Psoas muscle (tissue), 7 donors: ENCODE measurements at regions not wholly inside any gene's neighbourhood (a gene's known extent, or its start where the extent isn't known, plus 50 kb on each side); places are given as distances from the start of the nearest gene placed in this dataset.

ENCODE experiments used
- ATAC-seq, 4 donors: fragments of 200-7000 bp; cut with Tn5 transposase; one replicate each; pipeline ENCODE4 v1.9.1; 2020; ENCODE audit warnings: moderate library complexity in 3 of 4, mild to moderate bottlenecking in 2 of 4
- DNase-seq, 2 donors: peaks; one replicate each; pipeline ENCODE4 v3.0.0-alpha.2; 2020
- H3K27ac ChIP-seq: fragments of 200-600 bp; one replicate; pipeline ENCODE4 v1.8.0; 2022
- H3K27me3 ChIP-seq, 3 donors: fragments of 200-600 bp in 1 of 3; one replicate each; pipeline versions ENCODE4 v1.6.1 to v1.8.0; 2013 to 2022; ENCODE audit warnings: low read length in 2 of 3, mild to moderate bottlenecking in 2 of 3, moderate library complexity in 1 of 3; ENCODE audit not compliant: insufficient read depth in 3 of 3
- H3K36me3 ChIP-seq, 2 donors: fragments of 200-600 bp in 1 of 2; one replicate each; pipeline versions ENCODE4 v1.6.1 to v1.8.0; 2013 to 2022; ENCODE audit warnings: low read depth in 1 of 2, mild to moderate bottlenecking in 1 of 2, moderate library complexity in 1 of 2; ENCODE audit not compliant: insufficient read depth in 1 of 2
- H3K4me1 ChIP-seq: fragments of 200-600 bp; one replicate; pipeline ENCODE4 v1.8.0; 2022
- H3K4me3 ChIP-seq: fragments of 200-600 bp; one replicate; pipeline ENCODE4 v1.8.0; 2022; ENCODE audit warnings: mild to moderate bottlenecking
- H3K9me3 ChIP-seq: fragments of 200-600 bp; one replicate; pipeline ENCODE4 v1.8.0; 2022
- WGBS, 3 donors: extraction: QIAGEN DNeasy Blood & Tissue Kit; methylation state at CpG; one replicate each; pipeline versions ENCODE4 v1.1.6 to v1.1.7; 2013; 5-methylcytosine and 5-hydroxymethylcytosine counted together
- intact Hi-C, 2 donors: fragments of 100-400 bp; cut with DNase I; formaldehyde crosslinking; loops; one replicate each; pipeline versions ENCODE4 v1.11.0 to v1.14.2; 2022
- TF ChIP-seq, protein P1 (sequence below): fragments of 200-600 bp; IDR thresholded peaks from one replicate; pipeline ENCODE4 v1.8.0; 2022; ENCODE audit warnings: antibody characterized with exemption
- donor health status: healthy with polysubstance abuse.
- donor health status: DM: no; HTN: no; CAD: no; lungs with moderate emphysema.
- donor health status: Bipolar disorder and iron deficiency.
- donor health status: healthy.
- donor health status: DM: yes; HTN: yes; CAD: no.
- donor health status: DM: no; HTN: no; CAD: no.
- donor health status: DM: yes; HTN: yes; CAD: no.

DNA sequence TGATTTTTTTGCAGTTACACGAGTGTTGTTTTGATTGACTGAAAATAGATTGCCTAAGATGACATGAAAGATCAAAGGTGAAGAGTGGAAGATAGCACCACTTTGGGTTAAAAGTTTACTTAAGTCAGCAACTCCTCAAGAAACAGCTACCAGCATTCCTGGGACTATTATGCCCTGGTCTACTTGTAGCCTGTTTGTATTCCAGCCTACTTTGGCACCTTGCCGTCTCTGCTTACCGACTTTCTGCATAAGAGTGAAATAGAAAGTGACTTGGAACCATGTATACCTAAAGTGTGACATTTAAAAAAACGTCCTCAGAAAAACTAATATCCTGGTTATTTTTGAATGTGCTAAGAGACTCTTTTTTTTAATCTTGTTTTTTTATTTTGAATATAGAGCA lies 631.5 kb upstream of the PTBP2 start:
- no peak overlapping the region for H3K4me3 ChIP-seq
- no peaks in the 10 kb centered on the region for H3K4me1 ChIP-seq
- TF ChIP-seq, protein P1, sequence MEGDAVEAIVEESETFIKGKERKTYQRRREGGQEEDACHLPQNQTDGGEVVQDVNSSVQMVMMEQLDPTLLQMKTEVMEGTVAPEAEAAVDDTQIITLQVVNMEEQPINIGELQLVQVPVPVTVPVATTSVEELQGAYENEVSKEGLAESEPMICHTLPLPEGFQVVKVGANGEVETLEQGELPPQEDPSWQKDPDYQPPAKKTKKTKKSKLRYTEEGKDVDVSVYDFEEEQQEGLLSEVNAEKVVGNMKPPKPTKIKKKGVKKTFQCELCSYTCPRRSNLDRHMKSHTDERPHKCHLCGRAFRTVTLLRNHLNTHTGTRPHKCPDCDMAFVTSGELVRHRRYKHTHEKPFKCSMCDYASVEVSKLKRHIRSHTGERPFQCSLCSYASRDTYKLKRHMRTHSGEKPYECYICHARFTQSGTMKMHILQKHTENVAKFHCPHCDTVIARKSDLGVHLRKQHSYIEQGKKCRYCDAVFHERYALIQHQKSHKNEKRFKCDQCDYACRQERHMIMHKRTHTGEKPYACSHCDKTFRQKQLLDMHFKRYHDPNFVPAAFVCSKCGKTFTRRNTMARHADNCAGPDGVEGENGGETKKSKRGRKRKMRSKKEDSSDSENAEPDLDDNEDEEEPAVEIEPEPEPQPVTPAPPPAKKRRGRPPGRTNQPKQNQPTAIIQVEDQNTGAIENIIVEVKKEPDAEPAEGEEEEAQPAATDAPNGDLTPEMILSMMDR: no peak
- no peaks in the 10 kb centered on the region for H3K9me3 ChIP-seq
- H3K36me3 ChIP-seq: no peaks in the 10 kb centered on the region
- WGBS, 3 donors: 70 to 74% (median 73%) methylated on average over 4 of the region's 4 CpGs
- no peaks in the 10 kb centered on the region for H3K27me3 ChIP-seq
- DNase-seq: no peak
- intact Hi-C loops: no loop called here
- ATAC-seq: no peak
- no peak overlapping the region for H3K27ac ChIP-seq

DNA sequence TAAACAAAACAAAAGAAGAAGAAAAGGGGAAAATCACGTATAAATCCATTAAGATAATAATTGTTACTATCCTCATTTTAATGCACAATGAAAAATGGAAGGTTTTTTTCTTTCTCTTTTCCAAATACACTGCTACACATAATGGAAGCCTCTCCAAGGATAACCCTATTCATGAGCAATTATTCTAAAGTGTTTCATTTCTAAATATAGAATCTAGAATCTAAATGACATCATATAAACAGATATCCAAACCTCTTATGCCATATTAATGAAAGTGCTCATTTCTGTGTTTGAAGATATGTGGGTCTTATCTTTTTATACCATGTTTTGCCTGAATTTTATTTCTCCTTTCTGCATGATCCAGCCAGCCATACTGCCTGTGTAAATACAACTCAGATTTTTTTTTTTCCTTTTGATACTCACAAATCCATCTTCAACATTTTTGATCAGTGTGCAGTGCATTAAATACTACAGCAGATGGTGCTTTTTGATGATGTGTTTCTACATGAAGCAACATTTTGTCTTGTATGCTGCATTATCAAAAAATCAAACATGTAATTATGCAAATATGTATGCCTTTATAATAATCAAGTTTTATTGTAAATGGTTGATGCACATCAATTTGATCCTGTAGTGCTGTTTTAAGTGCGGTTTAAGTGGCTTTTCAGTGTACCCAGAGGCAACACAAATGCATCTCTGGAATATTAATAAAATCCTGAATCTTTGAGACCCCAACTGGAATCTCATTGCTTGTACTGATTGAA lies 625.6 kb upstream of the PTBP2 start:
- Histone ChIP-seq H3K36me3 (no peaks in the 10 kb centered on the region), H3K9me3 (no peaks in the 10 kb centered on the region), H3K27me3 (no peaks in the 10 kb centered on the region), H3K4me1 (no peaks in the 10 kb centered on the region), H3K4me3 (no peak overlapping the region), H3K27ac (no peak overlapping the region)
- ATAC-seq: no peak
- WGBS, 3 donors: 78 to 85% (median 80%) methylated on average over 2 of the region's 2 CpGs
- no peak for DNase-seq
- TF ChIP-seq, protein P1: no peak
- intact Hi-C loops: no loop called here

DNA sequence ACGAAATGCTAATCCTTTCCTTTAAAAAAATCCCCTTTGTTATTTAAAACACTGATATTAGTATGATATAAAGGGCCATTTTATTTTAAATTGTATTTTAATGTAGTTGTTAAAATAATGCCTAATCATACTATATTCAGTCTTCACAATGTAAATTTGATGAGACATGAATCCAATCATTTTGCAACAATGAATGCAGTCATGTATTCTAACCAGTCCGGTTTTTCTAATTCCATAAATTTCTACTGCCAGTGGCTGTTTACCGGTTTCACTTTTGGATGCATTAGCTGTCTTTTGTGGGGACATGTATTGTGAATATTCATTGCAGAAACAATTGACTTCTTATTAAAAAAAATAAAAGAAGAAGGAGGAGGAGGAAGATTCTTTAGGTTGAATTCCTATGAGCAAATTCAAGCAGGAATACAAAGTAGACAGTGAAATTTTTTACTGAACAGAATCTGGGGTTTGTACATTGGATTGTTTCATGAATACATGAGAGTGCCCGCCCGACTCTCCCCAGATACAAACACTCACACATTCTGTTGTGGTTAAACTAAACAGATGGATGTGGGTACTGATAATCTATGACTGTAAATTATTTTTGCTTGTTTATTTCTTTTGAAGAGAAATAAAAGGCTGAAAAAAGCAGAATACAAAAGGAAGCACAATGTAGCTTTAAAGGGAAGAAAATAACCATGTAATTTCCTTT lies 624.8 kb upstream of the PTBP2 start:
- WGBS, 3 donors: 75 to 82% (median 76%) methylated on average over 5 of the region's 5 CpGs
- ATAC-seq: no peak
- intact Hi-C loops: no loop called here

DNA sequence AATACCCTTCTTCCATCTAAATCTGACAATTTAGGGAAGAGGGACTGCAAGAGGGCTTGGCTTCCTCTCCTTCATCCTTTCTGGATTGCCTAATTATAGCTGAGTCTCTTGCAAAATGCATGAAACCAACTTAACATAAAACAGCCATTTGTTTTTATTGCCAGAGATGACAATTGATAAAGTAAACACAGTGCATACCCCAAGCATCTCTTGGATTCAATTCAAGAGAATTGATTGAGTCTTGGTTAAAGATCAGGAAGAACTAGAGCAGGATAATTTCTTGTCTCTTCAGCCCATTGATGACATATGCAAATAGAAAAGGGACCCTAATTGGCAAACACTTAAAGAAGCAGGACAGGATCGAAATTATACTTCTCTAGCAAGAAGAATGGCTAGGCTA lies 617.1 kb upstream of the PTBP2 start:
- Histone ChIP-seq H3K4me3 (no peak overlapping the region), H3K4me1 (no peaks in the 10 kb centered on the region), H3K27me3 (no peaks in the 10 kb centered on the region), H3K36me3 (no peaks in the 10 kb centered on the region), H3K27ac (no peak overlapping the region), H3K9me3 (no peaks in the 10 kb centered on the region)
- intact Hi-C loops: no loop called here
- TF ChIP-seq, protein P1: no peak
- DNase-seq: no peak
- 53 to 57% (median 54%) methylated on average over 1 of the region's 1 CpG for WGBS, 3 donors
- ATAC-seq: no peak

More for the DNA sequence above, 624.8 kb upstream of the PTBP2 start:
- no peaks in the 10 kb centered on the region for H3K27me3 ChIP-seq
- TF ChIP-seq, protein P1: no peak
- no peak for DNase-seq
- no peak overlapping the region for H3K27ac ChIP-seq
- no peaks in the 10 kb centered on the region for H3K4me1 ChIP-seq
- H3K4me3 ChIP-seq: no peak overlapping the region
- H3K36me3 ChIP-seq: no peaks in the 10 kb centered on the region
- H3K9me3 ChIP-seq: no peaks in the 10 kb centered on the region
